Mammary epithelial cell (primary cell): ENCODE measurements at regions not wholly inside any gene's neighbourhood (a gene's known extent, or its start where the extent isn't known, plus 50 kb on each side); places are given as distances from the start of the nearest gene placed in this dataset.

ENCODE experiments used
- EZH2 ChIP-seq: IDR thresholded peaks from 2 replicates; pipeline ENCODE4 v1.6.1; 2012; ENCODE audit warnings: low read length, inconsistent platforms, borderline replicate concordance
- TF ChIP-seq, protein P1 (sequence below), 2 donors: IDR thresholded peaks in 1 of 2; conservative IDR thresholded peaks in 1 of 2; 2 replicates each; pipeline ENCODE4 v1.5.1; 2011 to 2012; ENCODE audit warnings: inconsistent platforms in 2 of 2, low read length in 2 of 2, mild to moderate bottlenecking in 2 of 2, control low read depth in 1 of 2, low read depth in 1 of 2; ENCODE audit not compliant: insufficient read depth in 1 of 2; ENCODE audit errors: extremely low read depth in 1 of 2

DNA sequence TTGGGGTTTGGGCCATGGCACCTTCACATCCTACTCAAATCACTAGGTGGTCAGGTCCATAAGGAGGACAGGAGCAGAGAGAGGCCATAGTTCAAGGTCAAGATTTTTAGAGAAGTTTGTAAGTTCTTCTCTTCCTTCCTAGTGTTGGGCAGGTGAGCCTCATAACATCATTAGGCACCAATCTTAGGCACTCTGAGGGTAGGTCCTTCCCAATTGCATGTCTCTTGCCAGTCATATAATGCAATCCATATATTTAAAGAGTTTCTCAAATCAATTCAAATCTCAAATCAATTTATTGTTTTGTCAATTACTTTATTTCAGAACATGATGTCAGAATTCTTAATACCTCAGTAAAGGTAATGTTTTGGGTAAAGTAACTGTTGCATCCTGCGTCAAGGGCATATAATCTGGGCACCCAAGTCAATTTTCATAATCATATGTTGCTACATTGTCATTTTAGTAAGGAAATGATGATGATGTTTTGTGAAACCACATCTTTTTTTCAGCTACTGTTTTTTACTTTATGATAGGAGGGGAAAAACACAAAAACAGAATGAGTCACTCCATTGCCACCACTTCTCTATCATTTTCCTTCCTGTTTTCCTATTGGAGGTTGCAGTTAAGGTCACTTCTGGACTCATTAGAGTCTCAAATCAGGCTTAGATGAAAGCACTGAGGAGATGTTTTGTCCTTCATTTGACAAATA lies 122.7 kb downstream of the UCHL5 start:
- TF ChIP-seq, protein P1, sequence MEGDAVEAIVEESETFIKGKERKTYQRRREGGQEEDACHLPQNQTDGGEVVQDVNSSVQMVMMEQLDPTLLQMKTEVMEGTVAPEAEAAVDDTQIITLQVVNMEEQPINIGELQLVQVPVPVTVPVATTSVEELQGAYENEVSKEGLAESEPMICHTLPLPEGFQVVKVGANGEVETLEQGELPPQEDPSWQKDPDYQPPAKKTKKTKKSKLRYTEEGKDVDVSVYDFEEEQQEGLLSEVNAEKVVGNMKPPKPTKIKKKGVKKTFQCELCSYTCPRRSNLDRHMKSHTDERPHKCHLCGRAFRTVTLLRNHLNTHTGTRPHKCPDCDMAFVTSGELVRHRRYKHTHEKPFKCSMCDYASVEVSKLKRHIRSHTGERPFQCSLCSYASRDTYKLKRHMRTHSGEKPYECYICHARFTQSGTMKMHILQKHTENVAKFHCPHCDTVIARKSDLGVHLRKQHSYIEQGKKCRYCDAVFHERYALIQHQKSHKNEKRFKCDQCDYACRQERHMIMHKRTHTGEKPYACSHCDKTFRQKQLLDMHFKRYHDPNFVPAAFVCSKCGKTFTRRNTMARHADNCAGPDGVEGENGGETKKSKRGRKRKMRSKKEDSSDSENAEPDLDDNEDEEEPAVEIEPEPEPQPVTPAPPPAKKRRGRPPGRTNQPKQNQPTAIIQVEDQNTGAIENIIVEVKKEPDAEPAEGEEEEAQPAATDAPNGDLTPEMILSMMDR (conservative IDR thresholded peaks at IDR 0.05 in 1 of 2, IDR thresholded peaks at IDR 0.05 in 1 of 2; ENCODE audit: extremely low read depth in 1 of 2, insufficient read depth in 1 of 2, low read depth in 1 of 2, low read length in 2 of 2) = no peak
- TF ChIP-seq EZH2 = no peak
